ENCODE measurements at regions not wholly inside any gene's neighbourhood (a gene's known extent, or its start where the extent isn't known, plus 50 kb on each side); places are given as distances from the start of the nearest gene placed in this dataset.
A peak's percentile ranks its signal among the peaks of the same experiment; 100 is the strongest.
"Not testable (repeated sequence)": the region's sequence is repeated elsewhere in the genome, so short reads cannot be mapped to it uniquely, and the experiment has no call there.

DNA sequence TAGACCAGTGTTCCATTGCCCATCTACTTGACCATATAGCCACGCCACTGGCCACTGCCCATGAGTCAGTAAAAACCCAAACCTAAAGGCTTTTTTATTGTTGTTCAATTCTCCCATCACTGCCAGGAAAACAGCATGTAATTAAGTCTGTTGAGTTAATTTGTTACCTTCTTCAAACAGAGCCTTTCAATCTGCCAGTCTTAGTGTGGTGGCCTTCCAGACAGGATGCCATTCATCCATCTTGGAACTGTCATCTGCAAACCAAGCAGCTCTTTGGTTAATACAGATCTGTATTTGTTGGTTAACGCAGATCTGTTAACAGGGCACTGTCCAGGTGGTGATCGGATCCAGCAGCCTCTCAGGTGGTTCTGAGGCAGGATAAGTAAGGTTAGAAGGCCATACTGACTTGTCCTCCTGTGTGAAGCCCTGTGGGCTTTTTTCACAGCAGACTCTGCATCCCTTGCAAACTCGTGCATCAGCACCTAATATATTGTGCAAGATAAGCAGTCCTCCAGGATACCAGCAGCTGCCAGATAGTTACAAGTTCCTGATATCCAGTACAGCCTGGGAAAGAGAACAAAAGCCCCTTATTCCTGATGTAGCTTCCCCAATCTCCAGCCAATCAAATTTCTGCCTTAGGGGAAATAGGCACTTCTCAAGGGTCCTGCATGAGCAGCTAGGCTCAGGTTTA, 59.1 kb upstream of the DHRS4 start:
- no peak for DNase-seq (ENCODE audit: low read depth)
- TF ChIP-seq, protein P1, sequence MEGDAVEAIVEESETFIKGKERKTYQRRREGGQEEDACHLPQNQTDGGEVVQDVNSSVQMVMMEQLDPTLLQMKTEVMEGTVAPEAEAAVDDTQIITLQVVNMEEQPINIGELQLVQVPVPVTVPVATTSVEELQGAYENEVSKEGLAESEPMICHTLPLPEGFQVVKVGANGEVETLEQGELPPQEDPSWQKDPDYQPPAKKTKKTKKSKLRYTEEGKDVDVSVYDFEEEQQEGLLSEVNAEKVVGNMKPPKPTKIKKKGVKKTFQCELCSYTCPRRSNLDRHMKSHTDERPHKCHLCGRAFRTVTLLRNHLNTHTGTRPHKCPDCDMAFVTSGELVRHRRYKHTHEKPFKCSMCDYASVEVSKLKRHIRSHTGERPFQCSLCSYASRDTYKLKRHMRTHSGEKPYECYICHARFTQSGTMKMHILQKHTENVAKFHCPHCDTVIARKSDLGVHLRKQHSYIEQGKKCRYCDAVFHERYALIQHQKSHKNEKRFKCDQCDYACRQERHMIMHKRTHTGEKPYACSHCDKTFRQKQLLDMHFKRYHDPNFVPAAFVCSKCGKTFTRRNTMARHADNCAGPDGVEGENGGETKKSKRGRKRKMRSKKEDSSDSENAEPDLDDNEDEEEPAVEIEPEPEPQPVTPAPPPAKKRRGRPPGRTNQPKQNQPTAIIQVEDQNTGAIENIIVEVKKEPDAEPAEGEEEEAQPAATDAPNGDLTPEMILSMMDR (IDR thresholded peaks at IDR 0.05; ENCODE audit: insufficient read depth, low read length): no peak
- no peak overlapping the region for H3K4me3 ChIP-seq (ENCODE audit: low read depth, low read length)

DNA sequence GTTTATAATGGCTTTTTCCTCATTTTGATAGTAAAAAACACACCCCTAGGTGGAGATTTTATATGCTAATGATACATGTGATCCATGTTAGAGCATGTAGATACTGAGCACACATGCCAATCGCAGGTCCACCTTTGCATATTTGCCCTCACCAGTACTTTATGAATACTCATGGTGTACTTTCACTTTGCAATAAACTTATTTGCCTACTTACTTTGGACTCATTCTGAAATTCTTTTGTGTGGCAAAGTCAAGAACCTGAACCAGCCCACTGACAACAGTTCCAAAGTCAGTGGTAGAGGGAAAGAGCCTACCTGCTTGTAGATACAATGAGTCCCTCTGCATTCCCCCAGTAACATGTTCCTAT, 58.5 kb upstream of the DHRS4 start:
- TF ChIP-seq, protein P1 (IDR thresholded peaks at IDR 0.05; ENCODE audit: insufficient read depth, low read length): no peak
- no peak for DNase-seq (ENCODE audit: low read depth)
- no peak overlapping the region for H3K4me3 ChIP-seq (ENCODE audit: low read depth, low read length)

DNA sequence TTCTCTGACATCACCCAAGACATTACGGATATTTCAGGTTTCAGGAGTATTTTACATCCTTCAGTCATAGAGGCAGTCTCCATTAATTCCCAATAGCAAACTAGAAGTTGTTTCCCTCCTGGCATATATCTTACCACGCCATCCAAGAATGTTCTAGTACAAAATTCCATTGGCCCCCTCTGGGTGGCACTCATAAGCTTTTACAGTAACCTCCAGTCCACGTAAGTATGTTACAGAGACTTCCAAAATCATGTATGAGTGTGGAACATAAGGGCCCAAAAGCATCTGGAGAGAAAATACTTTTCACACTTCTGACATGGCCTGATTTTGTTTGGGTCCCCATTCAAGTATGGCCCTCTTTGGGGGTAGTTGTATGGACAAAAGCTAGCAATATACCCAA, 58.1 kb upstream of the DHRS4 start:
- no peak overlapping the region for H3K4me3 ChIP-seq (ENCODE audit: low read depth, low read length)
- TF ChIP-seq, protein P1 (IDR thresholded peaks at IDR 0.05; ENCODE audit: insufficient read depth, low read length): peak; percentile 42
- peak; percentile 52 for DNase-seq (ENCODE audit: low read depth)

DNA sequence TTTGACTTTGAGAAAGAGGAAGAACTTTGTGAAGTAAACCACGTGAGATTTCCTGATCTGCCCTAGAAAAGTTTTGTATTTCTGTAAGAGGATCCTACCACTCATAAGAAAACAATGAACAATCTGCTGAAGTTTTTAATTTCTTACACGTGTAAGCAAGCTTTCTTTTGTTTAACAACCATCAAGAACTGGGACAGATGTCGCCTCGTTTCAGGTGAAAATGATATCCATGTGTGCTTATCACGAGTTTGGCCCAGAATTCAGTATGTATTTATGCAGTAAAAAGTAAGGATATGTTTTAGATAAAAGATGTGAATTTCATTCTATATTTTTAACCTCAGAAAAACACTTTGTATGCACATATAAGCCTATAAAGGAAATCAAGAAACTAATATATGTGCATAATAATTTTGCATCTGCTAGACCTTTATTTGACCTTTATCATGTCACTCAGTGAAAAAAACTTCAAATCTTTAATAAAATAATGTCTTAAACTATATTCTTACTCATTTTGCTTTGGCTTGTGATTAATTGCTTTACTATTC, 56.9 kb upstream of the DHRS4 start:
- DNase-seq (ENCODE audit: low read depth): no peak
- no peak overlapping the region for H3K4me3 ChIP-seq (ENCODE audit: low read depth, low read length)
- TF ChIP-seq, protein P1 (IDR thresholded peaks at IDR 0.05; ENCODE audit: insufficient read depth, low read length): no peak

DNA sequence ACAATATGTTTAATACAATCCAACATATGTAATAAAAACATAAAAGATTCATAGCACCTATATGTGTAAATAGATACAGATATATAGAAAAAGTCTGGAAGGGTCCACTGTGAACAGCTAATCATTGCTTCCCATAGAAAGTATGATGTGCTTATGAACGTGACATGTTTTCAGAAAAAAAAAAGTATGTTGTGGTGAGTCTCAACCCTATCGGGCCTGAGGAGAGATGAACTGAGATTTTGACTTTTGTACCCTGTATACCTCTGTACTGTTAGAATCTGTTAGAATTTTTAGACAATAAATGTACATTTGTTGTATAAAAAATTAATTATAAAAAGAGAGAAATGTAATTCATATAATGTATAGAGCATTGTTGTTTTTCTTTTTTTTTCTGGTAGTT, 56.3 kb upstream of the DHRS4 start:
- DNase-seq (ENCODE audit: low read depth); H3K4me3 ChIP-seq (ENCODE audit: low read depth, low read length): not testable (repeated sequence)

DNA sequence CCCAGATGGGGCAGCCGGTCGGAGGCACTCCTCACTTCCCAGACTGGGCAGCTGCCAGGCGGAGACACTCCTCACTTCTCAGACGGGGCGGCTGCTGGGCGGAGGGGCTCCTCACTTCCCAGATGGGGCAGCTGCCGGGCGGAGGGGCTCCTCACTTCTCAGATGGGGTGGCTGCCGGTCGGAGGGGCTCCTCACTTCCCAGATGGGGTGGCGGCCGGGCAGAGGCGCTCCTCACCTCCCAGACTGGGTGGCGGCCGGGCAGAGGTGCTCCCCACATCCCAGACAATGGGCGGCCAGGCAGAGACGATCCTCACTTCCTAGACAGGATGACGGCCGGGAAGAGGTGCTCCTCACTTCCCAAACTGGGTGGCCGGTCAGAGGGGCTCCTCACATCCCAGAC, 55.2 kb upstream of the DHRS4 start:
- not testable (repeated sequence) for DNase-seq (ENCODE audit: low read depth); H3K4me3 ChIP-seq (ENCODE audit: low read depth, low read length)

DNA sequence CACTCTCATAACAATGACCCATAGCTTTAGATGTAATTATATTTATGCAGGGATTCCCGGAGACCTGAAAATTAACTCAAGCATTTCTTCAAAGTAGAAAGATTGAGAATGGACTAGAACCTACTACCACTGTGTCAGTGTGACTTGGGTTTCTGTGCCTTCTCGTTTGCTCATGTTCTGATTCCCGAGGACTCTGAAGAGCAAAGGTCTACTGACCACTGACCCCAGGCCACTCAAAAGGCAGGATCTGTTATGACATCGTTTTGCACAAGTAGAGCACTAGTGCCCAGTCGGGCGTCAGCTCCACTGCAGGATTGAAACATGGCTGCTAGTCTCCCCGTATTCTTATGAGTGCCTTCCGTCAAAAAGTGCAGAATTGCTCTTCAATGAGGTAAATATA, 53.8 kb upstream of the DHRS4 start:
- DNase-seq (ENCODE audit: low read depth): no peak
- TF ChIP-seq, protein P1 (IDR thresholded peaks at IDR 0.05; ENCODE audit: insufficient read depth, low read length): no peak
- no peak overlapping the region for H3K4me3 ChIP-seq (ENCODE audit: low read depth, low read length)

DNA sequence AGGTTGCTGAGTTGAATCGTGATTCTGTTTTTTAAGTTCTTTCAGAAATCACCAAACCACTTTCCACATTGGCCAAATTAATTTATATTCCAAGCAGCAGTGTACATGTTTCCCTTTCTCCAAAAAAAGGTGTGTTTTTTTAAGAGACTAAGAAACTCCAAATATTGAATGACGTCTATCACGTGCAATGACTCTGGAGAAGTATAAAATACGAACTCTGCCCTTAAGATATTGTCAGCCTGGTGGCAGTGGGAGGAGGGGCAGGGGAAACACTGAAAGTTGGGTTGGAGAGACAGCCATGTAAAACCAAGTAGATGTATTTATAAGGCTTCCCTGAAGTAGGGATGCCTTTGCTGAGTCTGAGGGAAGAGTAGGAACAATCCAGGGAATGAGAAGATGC, 50.1 kb upstream of the DHRS4 start:
- H3K4me3 ChIP-seq (ENCODE audit: low read depth, low read length): no peak overlapping the region
- TF ChIP-seq, protein P1 (IDR thresholded peaks at IDR 0.05; ENCODE audit: insufficient read depth, low read length): no peak
- no peak for DNase-seq (ENCODE audit: low read depth)

Measured in fibroblast of the aortic adventitia (primary cell).